Progenitor cell of endocrine pancreas (in vitro differentiated cells): ENCODE measurements at regions not wholly inside any gene's neighbourhood (a gene's known extent, or its start where the extent isn't known, plus 50 kb on each side); places are given as distances from the start of the nearest gene placed in this dataset.

ENCODE experiments used
- DNase-seq: peaks from one replicate; pipeline ENCODE4 v3.0.0; 2021; ENCODE audit warnings: low spot score; ENCODE audit not compliant: unreplicated experiment
- H3K27ac Mint-ChIP-seq: 2 replicates; pipeline ENCODE4 v1.8.0; 2021; ENCODE audit warnings: mild to moderate bottlenecking, moderate library complexity, mixed read lengths
- H3K27me3 Mint-ChIP-seq: 2 replicates; pipeline ENCODE4 v1.8.0; 2021; ENCODE audit warnings: mixed read lengths
- H3K36me3 Mint-ChIP-seq: 2 replicates; pipeline ENCODE4 v1.8.0; 2022; ENCODE audit warnings: mixed read lengths; ENCODE audit not compliant: insufficient read depth
- H3K4me1 Mint-ChIP-seq: 2 replicates; pipeline ENCODE4 v1.8.0; 2021; ENCODE audit warnings: low read depth, mixed read lengths
- H3K4me3 Mint-ChIP-seq: 2 replicates; pipeline ENCODE4 v1.8.0; 2021; ENCODE audit warnings: low read depth, mild to moderate bottlenecking, moderate library complexity, mixed read lengths
- H3K9me3 Mint-ChIP-seq: 2 replicates; pipeline ENCODE4 v1.8.0; 2021; ENCODE audit warnings: low read depth, mixed read lengths
- CTCF ChIP-seq: fragments of 200-600 bp; sonication (generic); IDR thresholded peaks from one replicate; pipeline ENCODE4 v1.5.0; 2021; ENCODE audit warnings: antibody characterized with exemption, mild to moderate bottlenecking; ENCODE audit not compliant: unreplicated experiment

DNA sequence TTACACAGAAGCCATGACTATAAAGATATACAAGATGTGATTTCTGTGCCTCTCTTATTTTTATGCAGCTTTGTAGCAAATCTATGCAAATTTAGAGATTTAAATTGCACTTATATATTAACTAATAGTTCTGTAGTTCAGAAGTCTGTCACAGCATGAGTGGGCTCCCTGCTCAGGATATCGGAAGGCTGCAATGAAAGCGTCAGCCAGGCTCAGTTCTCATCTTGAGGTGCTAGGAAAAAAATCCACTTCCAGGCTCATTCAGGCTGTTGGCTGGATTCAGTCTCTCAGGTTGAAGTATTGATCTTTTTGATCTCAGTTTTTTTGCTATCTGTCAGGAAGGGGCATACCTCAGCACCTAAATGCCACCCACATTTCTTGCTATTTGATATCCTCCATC is 487.4 kb upstream of the DEPDC1 start:
- no peak for TF ChIP-seq CTCF
- no peaks in the 10 kb centered on the region for H3K36me3 Mint-ChIP-seq
- no peaks in the 10 kb centered on the region for H3K27me3 Mint-ChIP-seq
- DNase-seq: no peak
- peaks cover 14% of the 10 kb centered on the region for H3K9me3 Mint-ChIP-seq
- no peak overlapping the region for H3K27ac Mint-ChIP-seq
- H3K4me1 Mint-ChIP-seq: peaks cover 2% of the 10 kb centered on the region
- no peak overlapping the region for H3K4me3 Mint-ChIP-seq

- Mint-ChIP-seq H3K4me3 (no peak overlapping the region), H3K9me3 (peaks cover 10% of the 10 kb centered on the region), H3K27ac (no peak overlapping the region), H3K36me3 (peaks cover 1% of the 10 kb centered on the region), H3K4me1 (no peaks in the 10 kb centered on the region), H3K27me3 (no peaks in the 10 kb centered on the region)
- no peak for DNase-seq
- TF ChIP-seq CTCF: no peak
Observed at GRCh38 chr1:68994096-68994495, 497.2 kb upstream of the DEPDC1 start.

GRCh38 chr1:69016468-69016867 is 519.6 kb upstream of the DEPDC1 start:
- H3K27me3 Mint-ChIP-seq: no peaks in the 10 kb centered on the region
- H3K27ac Mint-ChIP-seq: no peak overlapping the region
- H3K9me3 Mint-ChIP-seq: peaks cover 3% of the 10 kb centered on the region
- no peak overlapping the region for H3K4me3 Mint-ChIP-seq
- H3K4me1 Mint-ChIP-seq: peaks cover 5% of the 10 kb centered on the region
- H3K36me3 Mint-ChIP-seq: no peaks in the 10 kb centered on the region
- DNase-seq: no peak
- TF ChIP-seq CTCF: no peak

DNA sequence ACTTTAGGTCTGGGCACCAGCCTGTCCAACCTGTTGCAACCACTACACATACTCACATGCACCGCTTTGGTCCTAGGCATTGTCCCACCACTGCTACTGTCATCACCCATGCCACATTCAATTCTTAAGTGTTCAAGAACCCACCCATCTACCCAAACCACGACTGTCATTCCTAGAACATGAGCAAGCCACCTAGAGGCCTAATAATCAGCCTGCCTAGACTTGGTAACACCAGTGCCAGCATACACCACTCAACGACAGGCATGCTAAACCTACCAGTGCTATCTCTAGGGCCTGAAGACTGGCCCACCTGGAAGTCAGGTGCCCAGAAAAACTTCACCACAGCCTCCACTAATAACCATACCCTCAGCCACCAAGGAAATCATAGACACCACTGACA is 532.8 kb upstream of the DEPDC1 start:
- Mint-ChIP-seq H3K4me1 (no peaks in the 10 kb centered on the region), H3K36me3 (no peaks in the 10 kb centered on the region), H3K27me3 (no peaks in the 10 kb centered on the region), H3K4me3 (no peak overlapping the region), H3K9me3 (peaks cover 26% of the 10 kb centered on the region), H3K27ac (no peak overlapping the region)
- no peak for DNase-seq
- no peak for TF ChIP-seq CTCF

DNA sequence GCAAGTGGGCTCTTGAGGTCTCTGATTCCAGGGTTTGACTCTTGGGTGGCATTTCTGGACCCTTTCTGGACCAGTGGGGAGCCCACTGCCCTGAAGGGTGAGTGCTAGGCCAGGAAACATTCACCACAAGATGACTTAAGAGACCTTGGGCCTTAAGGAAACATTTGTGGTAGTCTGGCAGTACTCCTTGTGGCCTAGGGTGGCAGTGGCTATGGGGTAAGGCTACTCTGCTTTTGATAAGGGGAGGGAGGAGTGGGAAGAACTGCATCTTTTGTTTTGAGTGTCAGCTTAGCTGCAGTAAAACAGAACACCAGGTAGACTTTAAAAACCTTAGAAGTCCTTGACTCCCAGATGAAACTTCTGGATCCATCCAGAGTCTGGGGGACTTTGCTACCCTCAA is 529.3 kb upstream of the LRRC7 start:
- Mint-ChIP-seq H3K4me3 (no peak overlapping the region), H3K27ac (no peak overlapping the region), H3K9me3 (peaks cover 29% of the 10 kb centered on the region), H3K36me3 (no peaks in the 10 kb centered on the region), H3K4me1 (no peaks in the 10 kb centered on the region), H3K27me3 (no peaks in the 10 kb centered on the region)
- no peak for TF ChIP-seq CTCF
- no peak for DNase-seq
